GM18519 (cell line): ENCODE measurements at regions not wholly inside any gene's neighbourhood (a gene's known extent, or its start where the extent isn't known, plus 50 kb on each side); places are given as distances from the start of the nearest gene placed in this dataset.
"Not testable (repeated sequence)": the region's sequence is repeated elsewhere in the genome, so short reads cannot be mapped to it uniquely, and the experiment has no call there.

Source experiments
- ATAC-seq: cut with Tn5 transposase; IDR thresholded peaks from one replicate; pipeline ENCODE4 v1.9.1; 2021; ENCODE audit warnings: mild to moderate bottlenecking, moderate library complexity; ENCODE audit not compliant: unreplicated experiment, low FRiP score

GRCh38 chr1:222196288-222196687 is 351.6 kb downstream of the HHIPL2 start:
- ATAC-seq: no peak

- ATAC-seq: no peak
These were observed 352.0 kb downstream of the HHIPL2 start for GRCh38 chr1:222195857-222196256.

- no peak for ATAC-seq
These were observed 358.7 kb downstream of the HHIPL2 start for GRCh38 chr1:222189218-222189617.

- ATAC-seq: no peak
These were observed 360.2 kb downstream of the HHIPL2 start for GRCh38 chr1:222187566-222188332.

- ATAC-seq: no peak
These were observed 365.3 kb downstream of the HHIPL2 start for GRCh38 chr1:222182641-222183040.

- ATAC-seq: no peak
These were observed 366.7 kb downstream of the HHIPL2 start for GRCh38 chr1:222181191-222181590.

- not testable (repeated sequence) for ATAC-seq
These were observed 370.4 kb downstream of the HHIPL2 start for GRCh38 chr1:222177496-222177895.

- no peak for ATAC-seq
These were observed 376.9 kb downstream of the HHIPL2 start for GRCh38 chr1:222171005-222171404.

- ATAC-seq: no peak
These were observed 379.3 kb downstream of the HHIPL2 start for GRCh38 chr1:222168621-222169020.

GRCh38 chr1:222167896-222168295 is 380.0 kb downstream of the HHIPL2 start:
- ATAC-seq: no peak

- no peak for ATAC-seq
These were observed 380.8 kb downstream of the HHIPL2 start for GRCh38 chr1:222167111-222167510.

GRCh38 chr1:222165629-222166028 is 382.3 kb downstream of the HHIPL2 start:
- no peak for ATAC-seq

- no peak for ATAC-seq
These were observed 384.0 kb downstream of the HHIPL2 start for GRCh38 chr1:222163895-222164294.

- no peak for ATAC-seq
These were observed 386.2 kb downstream of the HHIPL2 start for GRCh38 chr1:222161676-222162075.

GRCh38 chr1:222157612-222158011 is 390.3 kb downstream of the HHIPL2 start:
- ATAC-seq: no peak

GRCh38 chr1:222140206-222140605 is 398.3 kb upstream of the DUSP10 start:
- ATAC-seq: no peak

- no peak for ATAC-seq
These were observed 396.2 kb upstream of the DUSP10 start for GRCh38 chr1:222138095-222138494.

- no peak for ATAC-seq
These were observed 395.0 kb upstream of the DUSP10 start for GRCh38 chr1:222136869-222137268.

- no peak for ATAC-seq
These were observed 387.2 kb upstream of the DUSP10 start for GRCh38 chr1:222129041-222129440.

- no peak for ATAC-seq
These were observed 385.8 kb upstream of the DUSP10 start for GRCh38 chr1:222127526-222128152.

- no peak for ATAC-seq
These were observed 385.2 kb upstream of the DUSP10 start for GRCh38 chr1:222127096-222127495.

- ATAC-seq: no peak
These were observed 384.2 kb upstream of the DUSP10 start for GRCh38 chr1:222126052-222126451.
